ENCODE measurements at regions not wholly inside any gene's neighbourhood (a gene's known extent, or its start where the extent isn't known, plus 50 kb on each side); places are given as distances from the start of the nearest gene placed in this dataset.

DNA sequence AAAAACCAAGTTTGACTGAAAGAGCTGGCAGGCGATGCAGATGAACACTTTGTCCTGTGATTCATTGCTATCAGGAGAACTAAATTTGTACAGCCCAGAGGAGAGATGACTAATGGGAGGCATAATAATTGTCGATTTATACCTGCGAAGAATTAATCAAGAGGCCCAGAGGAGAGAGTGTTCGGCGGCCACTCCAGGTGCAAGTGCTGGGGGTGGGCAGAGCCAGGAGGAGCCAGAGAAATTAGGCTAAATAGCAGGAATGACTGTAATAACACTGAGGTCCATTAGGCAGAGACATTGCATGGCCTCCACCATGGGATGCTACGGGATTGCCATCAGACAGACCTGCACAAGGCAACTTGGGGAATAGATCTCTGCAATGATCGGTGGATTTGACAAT, 107.7 kb upstream of the UQCRFS1 start:
- TF ChIP-seq, protein P1, sequence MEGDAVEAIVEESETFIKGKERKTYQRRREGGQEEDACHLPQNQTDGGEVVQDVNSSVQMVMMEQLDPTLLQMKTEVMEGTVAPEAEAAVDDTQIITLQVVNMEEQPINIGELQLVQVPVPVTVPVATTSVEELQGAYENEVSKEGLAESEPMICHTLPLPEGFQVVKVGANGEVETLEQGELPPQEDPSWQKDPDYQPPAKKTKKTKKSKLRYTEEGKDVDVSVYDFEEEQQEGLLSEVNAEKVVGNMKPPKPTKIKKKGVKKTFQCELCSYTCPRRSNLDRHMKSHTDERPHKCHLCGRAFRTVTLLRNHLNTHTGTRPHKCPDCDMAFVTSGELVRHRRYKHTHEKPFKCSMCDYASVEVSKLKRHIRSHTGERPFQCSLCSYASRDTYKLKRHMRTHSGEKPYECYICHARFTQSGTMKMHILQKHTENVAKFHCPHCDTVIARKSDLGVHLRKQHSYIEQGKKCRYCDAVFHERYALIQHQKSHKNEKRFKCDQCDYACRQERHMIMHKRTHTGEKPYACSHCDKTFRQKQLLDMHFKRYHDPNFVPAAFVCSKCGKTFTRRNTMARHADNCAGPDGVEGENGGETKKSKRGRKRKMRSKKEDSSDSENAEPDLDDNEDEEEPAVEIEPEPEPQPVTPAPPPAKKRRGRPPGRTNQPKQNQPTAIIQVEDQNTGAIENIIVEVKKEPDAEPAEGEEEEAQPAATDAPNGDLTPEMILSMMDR (IDR thresholded peaks at IDR 0.05): no peak
- no peak for TF ChIP-seq POLR2A (IDR thresholded peaks at IDR 0.05)
